GM19463 (cell line): ENCODE measurements at regions not wholly inside any gene's neighbourhood (a gene's known extent, or its start where the extent isn't known, plus 50 kb on each side); places are given as distances from the start of the nearest gene placed in this dataset.

ENCODE experiments used
- ATAC-seq: cut with Tn5 transposase; IDR thresholded peaks from one replicate; pipeline ENCODE4 v1.9.1; 2021; ENCODE audit warnings: mild to moderate bottlenecking, moderate library complexity; ENCODE audit not compliant: unreplicated experiment

GRCh38 chr2:221097949-221098348, 474.2 kb downstream of the EPHA4 start:
- no peak for ATAC-seq

DNA sequence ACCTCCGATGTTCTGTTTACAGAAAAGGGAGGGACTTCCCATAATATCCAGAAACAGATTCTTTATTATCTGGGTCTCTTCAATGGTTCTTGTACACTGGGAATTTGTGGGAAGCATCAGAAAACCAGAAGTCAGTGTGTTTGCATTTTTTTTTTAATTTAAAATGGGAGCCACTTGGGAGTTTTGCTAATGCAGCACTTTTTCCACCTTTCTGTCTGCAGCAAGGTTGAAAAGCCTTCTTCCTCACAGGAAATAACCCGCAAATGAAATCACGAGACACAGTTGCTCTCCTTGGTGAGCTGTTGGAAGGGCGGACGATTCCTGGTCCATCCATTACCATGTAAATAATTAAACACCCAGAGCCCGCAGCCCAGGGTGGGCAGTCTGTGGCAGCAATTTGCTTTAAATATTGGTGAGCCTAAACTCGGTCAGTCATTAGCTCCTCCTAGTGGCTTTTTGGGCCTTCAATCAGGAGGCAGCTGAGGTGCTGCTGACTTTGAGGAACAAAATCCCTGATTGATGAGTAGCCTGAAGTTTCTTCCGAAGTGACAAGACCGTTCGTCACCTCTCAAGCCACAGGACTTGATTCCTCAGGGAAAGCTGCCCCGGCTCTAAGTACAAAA, 471.5 kb downstream of the EPHA4 start:
- no peak for ATAC-seq

DNA sequence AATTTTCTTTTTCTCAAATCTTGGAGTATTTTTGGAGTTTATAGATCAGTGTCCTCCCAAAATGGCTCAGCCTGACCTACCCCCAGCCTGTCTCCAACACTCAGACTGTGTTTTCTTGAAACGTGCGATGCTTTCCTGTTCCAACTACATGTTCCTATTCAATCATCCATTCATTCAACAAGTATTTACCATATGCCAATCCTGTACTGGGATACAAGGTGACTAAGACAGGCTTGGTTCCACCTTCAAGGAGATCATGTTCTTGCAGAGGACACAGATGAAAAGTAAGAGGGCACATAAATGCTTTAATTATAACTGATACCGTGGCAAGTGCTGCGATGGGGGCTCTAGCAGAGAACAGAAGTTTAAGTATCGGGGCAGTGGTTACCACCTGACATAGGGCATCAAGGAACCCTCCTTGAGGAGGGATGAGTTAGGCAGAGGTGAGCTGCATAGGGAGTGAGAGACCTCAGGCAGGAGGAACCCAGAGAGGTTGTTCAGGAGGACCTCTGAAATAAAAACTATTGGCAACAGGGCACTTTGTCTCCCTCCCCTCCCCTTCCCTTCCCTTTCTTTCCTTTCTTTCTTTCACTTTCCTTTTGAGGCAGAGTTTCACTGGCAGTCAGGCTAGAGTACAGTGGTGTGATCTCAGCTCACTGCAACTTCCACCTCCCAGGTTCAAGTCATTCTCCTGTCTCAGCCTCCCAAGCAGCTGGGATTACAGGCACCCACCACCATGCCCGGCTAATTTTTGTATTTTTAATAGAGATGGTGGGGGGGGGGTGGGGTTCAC, 469.0 kb downstream of the EPHA4 start:
- peak; percentile 64 for ATAC-seq

DNA sequence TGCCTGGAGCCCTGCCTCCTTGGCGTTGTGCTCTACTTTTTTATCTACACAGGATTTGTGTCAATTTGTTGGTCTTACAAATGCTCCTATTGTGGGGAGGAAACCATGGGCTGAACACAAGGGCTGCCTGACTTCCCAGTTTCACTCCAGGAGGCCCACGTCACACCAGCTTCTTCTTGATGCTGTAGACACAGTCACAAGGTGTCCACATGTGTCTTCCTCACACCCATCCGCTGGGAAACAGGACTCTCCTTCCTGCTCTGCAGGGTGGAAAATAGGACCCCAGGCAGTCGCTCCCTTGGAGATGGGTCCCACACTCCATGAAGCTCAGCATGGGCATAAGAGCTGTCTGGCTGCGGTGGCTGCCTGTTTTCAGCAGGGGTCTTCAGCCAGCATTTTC, 468.2 kb downstream of the EPHA4 start:
- no peak for ATAC-seq

- peak; percentile 62 for ATAC-seq
These were observed 467.7 kb downstream of the EPHA4 start for GRCh38 chr2:221104361-221104811.

DNA sequence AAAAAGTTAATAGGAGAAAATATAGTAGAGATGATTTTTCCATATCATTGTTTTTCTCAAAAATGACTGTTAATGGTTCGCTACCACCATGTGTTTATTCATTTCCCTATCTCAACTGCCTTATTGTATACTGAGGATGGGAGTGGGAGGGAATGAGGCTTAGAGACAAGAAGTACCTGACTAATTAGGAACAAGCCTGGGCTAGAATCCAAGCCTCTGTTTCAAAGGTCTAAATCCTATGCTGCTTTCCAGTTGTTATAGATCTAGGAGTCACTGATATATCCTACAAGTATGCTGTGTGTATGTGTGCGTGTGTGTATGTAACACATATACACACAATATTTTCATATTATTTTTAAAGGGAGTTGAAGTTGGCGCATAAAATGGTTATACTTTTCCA, 465.9 kb downstream of the EPHA4 start:
- no peak for ATAC-seq

- ATAC-seq: no peak
These were observed 464.7 kb downstream of the EPHA4 start for GRCh38 chr2:221107424-221107823.

DNA sequence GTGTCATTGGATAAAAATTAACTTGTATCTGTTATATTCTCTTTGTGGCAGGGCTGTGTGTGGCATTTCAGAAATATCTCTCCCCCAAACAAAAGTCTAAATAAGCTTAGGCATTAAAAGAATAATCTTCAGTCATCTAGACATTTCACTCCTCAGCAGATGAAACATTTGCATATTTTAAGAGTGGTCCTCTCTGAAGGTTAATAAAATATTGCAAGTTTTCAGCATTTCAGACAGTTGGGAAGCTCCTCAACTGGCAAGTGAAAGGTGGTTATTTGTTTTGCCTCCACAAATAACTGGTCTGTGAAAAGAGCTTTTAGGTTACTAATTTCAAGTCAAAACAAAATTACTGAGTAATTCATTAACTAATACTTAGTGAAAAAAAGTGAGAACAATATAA, 462.6 kb downstream of the EPHA4 start:
- no peak for ATAC-seq

GRCh38 chr2:221111739-221112138, 460.4 kb downstream of the EPHA4 start:
- no peak for ATAC-seq

- no peak for ATAC-seq
These were observed 459.4 kb downstream of the EPHA4 start for GRCh38 chr2:221112744-221113143.

DNA sequence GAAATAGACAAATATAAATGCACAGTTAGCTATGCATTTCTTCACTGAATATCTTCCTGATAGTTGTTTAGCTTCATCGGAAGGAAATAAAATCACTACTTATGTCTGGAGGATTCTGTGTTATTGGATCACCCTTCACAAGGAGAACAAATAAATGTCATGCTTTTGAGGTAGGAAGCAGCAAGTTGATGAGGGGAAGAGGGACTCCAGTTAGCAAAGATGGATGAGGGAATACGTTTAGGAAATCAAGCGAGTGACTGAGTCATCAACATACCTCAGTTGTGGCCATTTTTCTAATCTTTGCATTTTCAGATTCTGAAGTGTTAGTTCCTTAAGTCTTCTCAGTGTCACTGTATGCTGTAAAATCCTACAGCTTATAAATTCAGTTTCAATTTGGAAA, 456.2 kb downstream of the EPHA4 start:
- no peak for ATAC-seq

GRCh38 chr2:221120643-221121042, 451.5 kb downstream of the EPHA4 start:
- ATAC-seq: peak; percentile 81

DNA sequence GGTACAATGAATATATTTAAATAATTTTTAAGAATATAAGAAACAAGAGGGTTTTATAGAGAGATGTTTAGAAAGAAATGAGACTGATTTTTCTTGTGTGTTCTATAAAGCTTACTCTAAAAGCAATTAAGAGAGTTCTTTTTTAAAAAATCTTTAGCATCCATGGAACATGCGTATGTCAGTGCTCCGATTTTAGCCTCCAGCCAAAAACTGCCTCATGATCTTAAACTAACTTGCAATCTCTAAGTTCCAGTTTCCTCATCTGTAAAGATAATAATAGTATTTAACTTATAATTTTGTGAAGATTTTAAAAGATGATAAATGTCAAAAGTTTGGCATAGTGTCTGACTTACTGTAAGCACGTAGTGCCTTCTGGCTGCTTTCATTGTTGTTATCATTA, 448.7 kb downstream of the EPHA4 start:
- ATAC-seq: no peak

GRCh38 chr2:221124532-221125240, 447.4 kb downstream of the EPHA4 start:
- no peak for ATAC-seq

DNA sequence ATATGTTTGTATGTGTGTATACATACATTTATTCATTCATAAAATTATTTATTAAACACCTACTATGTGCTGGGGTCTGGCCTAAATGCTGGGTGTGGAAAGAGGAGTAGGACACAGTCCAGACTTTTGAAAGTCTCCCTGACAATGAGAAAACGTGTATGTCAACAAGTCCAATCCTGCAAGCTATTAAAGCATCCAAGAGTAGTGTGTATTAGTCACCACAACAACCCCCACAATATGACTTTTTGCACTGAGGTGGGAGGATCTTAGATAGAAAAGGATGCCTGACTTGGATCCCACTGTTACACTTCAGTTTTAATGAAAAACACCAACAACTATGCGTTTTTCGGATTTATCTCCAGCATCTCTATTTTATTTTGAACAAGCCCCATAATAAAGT, 446.4 kb downstream of the EPHA4 start:
- no peak for ATAC-seq

GRCh38 chr2:221129657-221130056, 442.4 kb downstream of the EPHA4 start:
- no peak for ATAC-seq

DNA sequence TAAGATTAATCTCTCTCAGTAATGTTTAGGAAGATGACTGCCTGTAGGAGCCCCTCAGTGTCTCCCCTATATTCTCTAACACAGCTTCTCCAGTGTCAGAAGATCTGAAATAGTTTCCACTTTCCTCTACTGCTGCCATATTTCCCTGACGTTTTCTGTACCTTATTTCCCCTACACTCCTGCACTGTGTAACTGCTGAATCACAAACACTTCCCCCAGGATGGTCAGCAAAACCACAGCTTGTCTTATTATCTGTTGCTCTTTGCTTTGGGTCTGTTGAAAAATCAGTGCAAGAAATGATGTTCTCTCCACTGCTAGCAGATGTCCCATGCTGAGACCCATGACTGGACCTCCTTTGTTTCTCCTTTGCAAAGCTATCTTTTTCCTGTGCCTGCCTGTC, 441.7 kb downstream of the EPHA4 start:
- no peak for ATAC-seq

DNA sequence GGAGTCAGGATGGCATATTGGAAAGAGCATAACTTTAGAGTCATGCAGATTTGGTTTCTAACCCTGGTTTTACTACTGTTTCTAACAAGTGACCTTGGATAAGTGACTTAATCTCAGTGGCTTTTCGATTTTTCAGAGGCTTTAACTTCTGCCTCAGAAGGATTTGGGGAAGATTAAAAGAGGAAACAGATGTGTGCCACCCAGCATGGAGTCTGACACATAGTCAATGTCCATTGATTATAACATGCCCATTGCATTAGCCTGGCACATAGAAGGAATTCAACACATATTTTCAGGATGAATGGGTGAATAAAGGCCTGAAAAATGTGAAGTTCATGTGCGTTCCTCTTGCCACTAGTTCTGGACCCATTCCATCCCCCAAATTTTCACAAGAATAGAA, 438.2 kb downstream of the EPHA4 start:
- no peak for ATAC-seq

DNA sequence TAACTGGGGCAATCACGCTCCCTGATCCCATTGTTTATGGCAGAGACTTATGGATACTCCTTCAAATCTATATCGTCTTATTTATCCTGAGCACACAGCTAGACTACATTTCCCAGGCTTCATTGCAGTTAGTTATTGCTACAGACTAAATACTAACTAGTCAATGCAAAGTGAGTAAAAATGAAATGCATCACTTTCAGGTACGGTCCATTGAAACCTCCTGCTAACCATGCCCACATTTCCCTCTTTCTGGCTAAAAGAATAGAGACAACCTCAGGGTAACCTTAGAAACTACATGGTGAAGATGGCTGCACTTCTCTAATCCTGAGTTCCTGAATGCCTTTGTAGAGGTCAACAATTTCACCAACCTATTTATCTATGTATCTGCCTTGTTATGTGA, 437.4 kb downstream of the EPHA4 start:
- ATAC-seq: peak; percentile 54

GRCh38 chr2:221135699-221136098, 436.4 kb downstream of the EPHA4 start:
- no peak for ATAC-seq

- ATAC-seq: no peak
These were observed 434.7 kb downstream of the EPHA4 start for GRCh38 chr2:221137385-221137784.

DNA sequence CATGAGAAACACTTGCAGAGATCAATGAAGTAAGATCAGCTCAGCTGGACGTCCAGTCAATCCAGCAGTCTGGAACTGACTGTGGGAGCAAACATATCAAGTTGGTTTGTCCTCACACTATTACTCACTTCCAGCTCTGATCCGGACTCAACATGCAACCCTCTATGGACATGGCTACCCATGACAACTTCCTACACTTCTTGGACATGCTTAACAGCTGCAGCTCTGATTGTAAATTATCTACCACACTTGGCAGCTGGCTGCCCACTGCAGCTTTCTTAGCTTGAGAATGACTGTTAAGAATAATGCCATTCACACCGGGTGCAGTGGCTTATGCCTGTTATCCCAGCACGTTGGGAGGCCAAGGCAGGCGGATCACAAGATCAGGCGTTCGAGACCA, 429.8 kb downstream of the EPHA4 start:
- ATAC-seq: no peak
